ENCODE measurements at regions not wholly inside any gene's neighbourhood (a gene's known extent, or its start where the extent isn't known, plus 50 kb on each side); places are given as distances from the start of the nearest gene placed in this dataset.

- Mint-ChIP-seq H3K27ac (ENCODE audit: unreplicated experiment) (no peak overlapping the region), H3K4me1 (ENCODE audit: low read depth, unreplicated experiment) (peaks cover 8% of the 10 kb centered on the region), H3K4me3 (ENCODE audit: unreplicated experiment) (no peak overlapping the region), H3K9me3 (ENCODE audit: unreplicated experiment) (peaks cover 20% of the 10 kb centered on the region), H3K27me3 (ENCODE audit: low read depth, unreplicated experiment) (no peaks in the 10 kb centered on the region), H3K36me3 (ENCODE audit: low read depth, unreplicated experiment) (peaks cover 34% of the 10 kb centered on the region)
- Histone ChIP-seq H4K20me1 (ENCODE audit: insufficient read depth, low read length) (no peaks in the 10 kb centered on the region), H3K27ac (ENCODE audit: low read depth, low read length) (no peak overlapping the region), H3K4me2 (ENCODE audit: low read length) (no peak overlapping the region), H3K9me3 (ENCODE audit: insufficient read depth, low read depth, low read length) (no peaks in the 10 kb centered on the region), H3K27me3 (ENCODE audit: insufficient read depth, low read length) (no peaks in the 10 kb centered on the region), H2AFZ (ENCODE audit: low read depth, low read length) (no peak overlapping the region), H3K9ac (ENCODE audit: low read length) (no peak overlapping the region), H3K36me3 (ENCODE audit: insufficient read depth, low read length) (no peaks in the 10 kb centered on the region), H3K4me3 (ENCODE audit: insufficient read depth, low read depth, low read length) (no peak overlapping the region), H3K4me1 (ENCODE audit: insufficient read depth, low read length) (peaks cover 10% of the 10 kb centered on the region), H3K79me2 (ENCODE audit: insufficient read depth, low read length) (no peaks in the 10 kb centered on the region)
- TF ChIP-seq CTCF (IDR thresholded peaks at IDR 0.05; ENCODE audit: insufficient read depth, low read depth, low read length) (no peak), EZH2 (IDR thresholded peaks at IDR 0.05; ENCODE audit: insufficient read depth, low read length) (no peak)
- FAIRE-seq: no peak
- DNase-seq (ENCODE audit: low read depth): no peak
Observed at GRCh38 chr9:109992293-109992692, 212.3 kb downstream of the PALM2AKAP2 start.

GRCh38 chr9:109993250-109993978 lies 213.4 kb downstream of the PALM2AKAP2 start:
- H3K79me2 ChIP-seq (ENCODE audit: insufficient read depth, low read length): no peaks in the 10 kb centered on the region
- FAIRE-seq (no peak), DNase-seq (ENCODE audit: low read depth) (no peak)
- H4K20me1 ChIP-seq (ENCODE audit: insufficient read depth, low read length): no peaks in the 10 kb centered on the region
- no peak overlapping the region for H2AFZ ChIP-seq (ENCODE audit: low read depth, low read length)
- no peaks in the 10 kb centered on the region for H3K9me3 ChIP-seq (ENCODE audit: insufficient read depth, low read depth, low read length)
- no peak overlapping the region for H3K4me3 ChIP-seq (ENCODE audit: insufficient read depth, low read depth, low read length)
- Mint-ChIP-seq H3K27me3 (ENCODE audit: low read depth, unreplicated experiment) (no peaks in the 10 kb centered on the region), H3K27ac (ENCODE audit: unreplicated experiment) (no peak overlapping the region), H3K4me1 (ENCODE audit: low read depth, unreplicated experiment) (peaks cover 8% of the 10 kb centered on the region), H3K4me3 (ENCODE audit: unreplicated experiment) (no peak overlapping the region), H3K36me3 (ENCODE audit: low read depth, unreplicated experiment) (peaks cover 32% of the 10 kb centered on the region), H3K9me3 (ENCODE audit: unreplicated experiment) (peaks cover 17% of the 10 kb centered on the region)
- no peaks in the 10 kb centered on the region for H3K36me3 ChIP-seq (ENCODE audit: insufficient read depth, low read length)
- H3K27me3 ChIP-seq (ENCODE audit: insufficient read depth, low read length): no peaks in the 10 kb centered on the region
- H3K9ac ChIP-seq (ENCODE audit: low read length): no peak overlapping the region
- no peak overlapping the region for H3K4me2 ChIP-seq (ENCODE audit: low read length)
- peaks cover 7% of the 10 kb centered on the region for H3K4me1 ChIP-seq (ENCODE audit: insufficient read depth, low read length)
- TF ChIP-seq CTCF (IDR thresholded peaks at IDR 0.05; ENCODE audit: insufficient read depth, low read depth, low read length) (no peak), EZH2 (IDR thresholded peaks at IDR 0.05; ENCODE audit: insufficient read depth, low read length) (no peak)
- no peak overlapping the region for H3K27ac ChIP-seq (ENCODE audit: low read depth, low read length)

- TF ChIP-seq CTCF (IDR thresholded peaks at IDR 0.05; ENCODE audit: insufficient read depth, low read depth, low read length) (no peak), EZH2 (IDR thresholded peaks at IDR 0.05; ENCODE audit: insufficient read depth, low read length) (no peak)
- H3K27ac Mint-ChIP-seq (ENCODE audit: unreplicated experiment): peak overlapping the region; percentile 5
- H3K27me3 Mint-ChIP-seq (ENCODE audit: low read depth, unreplicated experiment): no peaks in the 10 kb centered on the region
- Histone ChIP-seq H3K36me3 (ENCODE audit: insufficient read depth, low read length) (no peaks in the 10 kb centered on the region), H3K27ac (ENCODE audit: low read depth, low read length) (no peak overlapping the region), H3K9ac (ENCODE audit: low read length) (no peak overlapping the region), H3K4me3 (ENCODE audit: insufficient read depth, low read depth, low read length) (no peak overlapping the region), H3K9me3 (ENCODE audit: insufficient read depth, low read depth, low read length) (no peaks in the 10 kb centered on the region), H3K4me1 (ENCODE audit: insufficient read depth, low read length) (peaks cover 5% of the 10 kb centered on the region), H3K27me3 (ENCODE audit: insufficient read depth, low read length) (no peaks in the 10 kb centered on the region), H2AFZ (ENCODE audit: low read depth, low read length) (no peak overlapping the region), H3K79me2 (ENCODE audit: insufficient read depth, low read length) (no peaks in the 10 kb centered on the region), H3K4me2 (ENCODE audit: low read length) (no peak overlapping the region), H4K20me1 (ENCODE audit: insufficient read depth, low read length) (no peaks in the 10 kb centered on the region)
- peaks cover 32% of the 10 kb centered on the region for H3K36me3 Mint-ChIP-seq (ENCODE audit: low read depth, unreplicated experiment)
- H3K9me3 Mint-ChIP-seq (ENCODE audit: unreplicated experiment): peaks cover 16% of the 10 kb centered on the region
- H3K4me3 Mint-ChIP-seq (ENCODE audit: unreplicated experiment): no peak overlapping the region
- FAIRE-seq: no peak
- DNase-seq (ENCODE audit: low read depth): no peak
- peaks cover 7% of the 10 kb centered on the region for H3K4me1 Mint-ChIP-seq (ENCODE audit: low read depth, unreplicated experiment)
Observed at GRCh38 chr9:109994141-109994540, 213.8 kb downstream of the C9orf152 start.
